ENCODE measurements at regions not wholly inside any gene's neighbourhood (a gene's known extent, or its start where the extent isn't known, plus 50 kb on each side); places are given as distances from the start of the nearest gene placed in this dataset.
A peak's percentile ranks its signal among the peaks of the same experiment; 100 is the strongest.

DNA sequence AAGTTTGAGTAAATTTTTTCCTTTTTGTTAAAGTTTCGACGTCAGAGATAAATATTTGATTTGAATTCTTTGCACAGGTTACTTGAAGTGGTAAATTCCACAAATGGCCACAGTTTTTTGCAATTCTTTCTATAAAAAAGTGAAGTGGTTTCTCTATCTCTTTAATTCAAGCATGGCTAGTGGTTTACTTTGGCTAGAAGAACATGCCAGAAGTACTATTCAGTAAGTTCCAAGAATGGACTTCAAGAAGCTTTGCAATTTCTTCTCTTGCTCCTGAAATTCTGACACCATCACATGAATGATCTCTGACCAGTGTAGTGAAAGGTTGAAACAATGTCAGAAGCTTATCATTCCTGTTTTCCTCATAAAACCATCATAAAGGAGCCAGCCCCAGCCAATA lies 55.7 kb upstream of the RNPC3 start:
- TF ChIP-seq, protein P1, sequence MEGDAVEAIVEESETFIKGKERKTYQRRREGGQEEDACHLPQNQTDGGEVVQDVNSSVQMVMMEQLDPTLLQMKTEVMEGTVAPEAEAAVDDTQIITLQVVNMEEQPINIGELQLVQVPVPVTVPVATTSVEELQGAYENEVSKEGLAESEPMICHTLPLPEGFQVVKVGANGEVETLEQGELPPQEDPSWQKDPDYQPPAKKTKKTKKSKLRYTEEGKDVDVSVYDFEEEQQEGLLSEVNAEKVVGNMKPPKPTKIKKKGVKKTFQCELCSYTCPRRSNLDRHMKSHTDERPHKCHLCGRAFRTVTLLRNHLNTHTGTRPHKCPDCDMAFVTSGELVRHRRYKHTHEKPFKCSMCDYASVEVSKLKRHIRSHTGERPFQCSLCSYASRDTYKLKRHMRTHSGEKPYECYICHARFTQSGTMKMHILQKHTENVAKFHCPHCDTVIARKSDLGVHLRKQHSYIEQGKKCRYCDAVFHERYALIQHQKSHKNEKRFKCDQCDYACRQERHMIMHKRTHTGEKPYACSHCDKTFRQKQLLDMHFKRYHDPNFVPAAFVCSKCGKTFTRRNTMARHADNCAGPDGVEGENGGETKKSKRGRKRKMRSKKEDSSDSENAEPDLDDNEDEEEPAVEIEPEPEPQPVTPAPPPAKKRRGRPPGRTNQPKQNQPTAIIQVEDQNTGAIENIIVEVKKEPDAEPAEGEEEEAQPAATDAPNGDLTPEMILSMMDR (conservative IDR thresholded peaks at IDR 0.05; ENCODE audit: control insufficient read depth, insufficient read depth, low read depth, low read length): no peak
- no peak for DNase-seq (ENCODE audit: low read depth)
- no peak overlapping the region for H3K4me3 ChIP-seq (ENCODE audit: control insufficient read depth, low read depth, low read length)

DNA sequence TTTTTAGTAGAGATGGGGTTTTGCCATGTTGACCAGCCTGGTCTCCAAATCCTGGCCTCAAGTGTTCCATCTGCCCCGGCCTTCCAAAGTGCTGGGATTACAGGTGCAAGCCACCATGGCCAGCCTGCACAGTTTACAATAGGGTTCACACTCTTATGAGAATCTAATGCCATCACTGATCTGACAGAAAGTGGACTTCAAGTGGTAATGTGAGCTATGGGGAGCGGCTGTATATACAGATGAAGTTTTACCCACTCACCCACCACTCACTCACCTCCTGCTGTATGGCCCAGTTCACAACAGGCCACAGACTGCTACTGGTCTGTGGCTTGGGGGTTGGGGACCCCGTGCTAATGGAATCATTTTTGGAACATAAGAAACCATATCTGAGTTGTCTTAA lies 58.4 kb upstream of the RNPC3 start:
- DNase-seq (ENCODE audit: low read depth): no peak
- TF ChIP-seq, protein P1 (conservative IDR thresholded peaks at IDR 0.05; ENCODE audit: control insufficient read depth, insufficient read depth, low read depth, low read length): no peak
- H3K4me3 ChIP-seq (ENCODE audit: control insufficient read depth, low read depth, low read length): no peak overlapping the region

DNA sequence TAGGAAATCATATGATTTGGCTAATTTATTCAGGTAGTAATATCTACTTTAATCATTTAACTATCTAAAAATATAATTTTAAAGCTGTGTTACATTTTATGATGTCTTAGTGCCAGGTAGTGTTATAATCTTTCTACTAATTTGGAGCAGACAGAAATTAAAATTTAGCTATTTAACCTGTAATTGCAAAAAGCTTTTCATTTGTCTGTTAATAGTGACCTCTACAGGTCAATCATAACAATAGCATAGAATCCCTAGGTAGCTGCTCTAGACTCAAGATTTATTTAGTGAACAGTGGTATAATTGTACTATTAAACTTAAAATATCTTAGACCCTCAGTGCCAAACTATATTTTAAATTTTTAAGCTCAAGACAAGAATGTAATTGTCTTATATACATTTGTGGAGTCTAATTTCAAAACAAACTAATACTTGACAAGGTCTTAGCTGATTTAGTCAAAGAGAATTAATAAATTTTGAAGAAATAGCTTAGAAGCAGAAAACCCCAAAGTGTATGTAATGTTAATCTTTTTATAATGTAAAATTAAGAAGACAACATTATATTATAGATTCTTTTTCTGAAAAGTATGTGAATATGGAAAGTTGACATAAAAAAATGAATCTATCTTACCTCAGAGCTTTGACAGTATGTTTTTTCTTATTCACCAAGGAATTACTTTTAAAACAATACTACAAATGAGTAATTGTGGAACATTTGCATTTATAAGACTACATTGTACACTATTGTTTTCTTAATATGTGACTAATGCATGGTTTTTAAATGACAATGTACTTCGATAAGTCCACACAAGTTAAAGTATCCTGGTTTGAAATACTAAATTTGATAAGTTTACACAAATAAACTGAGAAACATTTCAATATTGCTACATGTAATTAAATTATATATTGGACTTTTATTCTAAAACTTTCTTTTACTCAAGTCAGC lies 64.1 kb upstream of the RNPC3 start:
- no peak overlapping the region for H3K4me3 ChIP-seq (ENCODE audit: control insufficient read depth, low read depth, low read length)
- peak; percentile 36 for DNase-seq (ENCODE audit: low read depth)
- TF ChIP-seq, protein P1 (conservative IDR thresholded peaks at IDR 0.05; ENCODE audit: control insufficient read depth, insufficient read depth, low read depth, low read length): peak; percentile 59

DNA sequence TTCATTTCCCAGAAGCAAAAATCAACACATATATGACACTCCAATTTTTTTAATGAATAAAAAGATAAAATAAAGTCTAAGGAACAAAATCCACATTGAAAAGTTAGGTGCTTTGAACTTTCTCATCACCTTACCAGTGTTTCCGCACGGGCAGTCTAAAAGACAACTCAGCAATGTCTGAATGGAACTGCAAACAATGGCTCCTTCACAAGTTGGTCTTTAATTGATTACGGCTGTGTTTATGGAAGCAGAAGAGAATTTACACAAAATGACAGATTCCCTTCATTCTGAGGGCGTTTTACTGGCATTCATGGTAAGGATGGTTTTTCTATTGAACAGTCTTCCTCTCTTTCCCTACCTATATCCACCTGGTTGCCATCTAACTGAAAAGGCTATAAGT lies 65.0 kb upstream of the RNPC3 start:
- H3K4me3 ChIP-seq (ENCODE audit: control insufficient read depth, low read depth, low read length): no peak overlapping the region
- TF ChIP-seq, protein P1 (conservative IDR thresholded peaks at IDR 0.05; ENCODE audit: control insufficient read depth, insufficient read depth, low read depth, low read length): no peak
- no peak for DNase-seq (ENCODE audit: low read depth)

DNA sequence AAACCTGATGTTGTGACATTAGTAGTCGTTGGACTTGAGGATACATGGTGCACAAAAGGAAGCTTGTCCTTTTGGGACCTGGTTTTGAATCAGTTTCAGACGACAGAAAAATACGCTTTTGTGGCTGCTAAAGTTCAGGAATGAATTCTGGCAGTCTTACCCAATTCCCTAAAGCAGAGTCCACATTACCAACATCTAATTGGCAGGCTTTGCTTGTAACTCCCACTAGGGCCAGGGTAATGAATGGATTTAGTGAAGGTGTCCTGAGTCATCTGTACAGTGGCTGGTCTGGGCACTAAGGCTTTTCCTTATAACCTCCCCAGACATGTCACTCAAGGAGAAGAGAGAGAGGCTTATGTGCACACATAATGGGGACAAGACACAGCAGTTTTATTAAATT lies 66.2 kb upstream of the RNPC3 start:
- TF ChIP-seq, protein P1 (conservative IDR thresholded peaks at IDR 0.05; ENCODE audit: control insufficient read depth, insufficient read depth, low read depth, low read length): no peak
- DNase-seq (ENCODE audit: low read depth): peak; percentile 22
- no peak overlapping the region for H3K4me3 ChIP-seq (ENCODE audit: control insufficient read depth, low read depth, low read length)

DNA sequence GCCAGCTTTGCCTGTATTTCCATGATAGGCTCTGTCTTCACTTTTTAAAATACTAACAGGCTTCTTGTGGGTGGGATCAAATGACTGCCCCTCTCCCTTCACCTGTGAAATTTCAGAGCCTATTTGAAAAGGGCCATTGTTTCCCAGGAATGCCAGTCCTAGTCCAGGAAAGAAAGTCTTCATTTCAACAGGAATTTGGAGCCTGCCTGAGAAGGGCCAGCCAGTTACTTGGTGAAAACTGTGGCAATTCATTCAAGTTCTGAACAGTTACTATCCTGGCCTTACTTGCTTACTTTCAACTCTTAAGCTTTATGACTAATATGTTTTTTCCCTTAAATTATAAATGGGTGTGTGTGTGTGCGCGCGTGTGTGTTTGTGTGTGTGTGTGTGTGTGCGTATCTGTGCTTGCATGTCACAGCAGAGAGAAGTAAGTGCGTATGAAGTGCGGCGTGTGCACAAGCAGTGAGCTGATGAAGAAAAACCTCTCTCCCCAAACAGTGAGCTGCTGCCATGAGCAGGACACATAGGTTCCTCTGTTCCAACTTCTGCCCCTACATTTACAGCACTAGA lies 67.5 kb upstream of the RNPC3 start:
- H3K4me3 ChIP-seq (ENCODE audit: control insufficient read depth, low read depth, low read length): no peak overlapping the region
- DNase-seq (ENCODE audit: low read depth): no peak
- TF ChIP-seq, protein P1 (conservative IDR thresholded peaks at IDR 0.05; ENCODE audit: control insufficient read depth, insufficient read depth, low read depth, low read length): no peak
